ENCODE measurements at regions not wholly inside any gene's neighbourhood (a gene's known extent, or its start where the extent isn't known, plus 50 kb on each side); places are given as distances from the start of the nearest gene placed in this dataset.

DNA sequence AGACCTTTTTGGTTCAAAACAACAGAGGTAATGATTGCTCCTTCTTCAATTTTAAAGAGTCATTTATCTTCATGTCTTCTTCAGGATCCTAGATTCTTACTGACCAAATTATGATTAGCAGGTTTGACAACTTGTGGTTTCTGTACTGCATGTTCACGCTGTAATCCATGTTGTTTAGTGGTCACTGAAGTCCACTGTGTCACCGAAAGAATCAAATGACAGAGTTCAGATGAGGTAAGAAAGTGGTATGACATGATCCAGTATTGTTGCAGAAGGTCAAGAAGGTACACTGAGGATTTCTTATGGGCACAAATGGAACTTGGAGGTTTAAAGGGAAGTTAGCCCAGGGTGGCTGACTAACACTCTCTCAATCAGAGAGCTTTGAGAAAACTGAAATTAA lies 649.2 kb downstream of the EFNA5 start:
- TF ChIP-seq ZBTB1 (tag by site-specific recombination; IDR thresholded peaks at IDR 0.05) (no peak), FEZF1 (tag by site-specific recombination; IDR thresholded peaks at IDR 0.05) (no peak)
- Histone ChIP-seq H3K9me3 (ENCODE audit: control insufficient read depth, insufficient read depth, low read depth, low read length) (no peaks in the 10 kb centered on the region), H3K27ac (ENCODE audit: extremely low read depth, low read depth, low read length) (no peak overlapping the region), H3K4me1 (ENCODE audit: control insufficient read depth, insufficient read depth, low read length) (no peaks in the 10 kb centered on the region), H3K4me3 (ENCODE audit: low read depth, low read length) (no peak overlapping the region), H3K36me3 (ENCODE audit: control insufficient read depth in 2 of 2, insufficient read depth in 1 of 2, low read length in 2 of 2) (no peaks in the 10 kb centered on the region)
- CTCF ChIA-PET, result no interaction called here
- POLR2A ChIA-PET, result no interaction called here

DNA sequence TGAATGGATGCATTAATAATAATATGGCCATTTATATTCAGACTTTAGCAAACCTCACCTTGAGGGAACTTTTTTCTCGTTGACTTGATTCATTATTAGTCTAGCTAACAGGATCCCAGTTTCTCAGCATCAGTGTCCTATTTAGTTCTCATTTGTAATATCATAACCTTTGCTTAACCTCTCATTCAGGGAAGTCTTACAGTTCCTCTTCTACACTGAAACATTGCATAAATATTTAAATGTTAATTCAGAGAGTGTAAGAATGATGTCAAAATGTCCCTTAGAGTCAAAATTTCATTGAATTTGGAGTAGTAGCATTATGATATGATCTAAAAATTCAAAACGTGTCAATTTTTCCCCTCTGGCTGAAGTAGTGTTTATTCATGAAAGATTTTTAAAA lies 650.1 kb downstream of the EFNA5 start:
- Histone ChIP-seq H3K4me3 (ENCODE audit: low read depth, low read length) (no peak overlapping the region), H3K4me1 (ENCODE audit: control insufficient read depth, insufficient read depth, low read length) (no peaks in the 10 kb centered on the region), H3K27ac (ENCODE audit: extremely low read depth, low read depth, low read length) (no peak overlapping the region), H3K9me3 (ENCODE audit: control insufficient read depth, insufficient read depth, low read depth, low read length) (no peaks in the 10 kb centered on the region), H3K36me3 (ENCODE audit: control insufficient read depth in 2 of 2, insufficient read depth in 1 of 2, low read length in 2 of 2) (no peaks in the 10 kb centered on the region)
- POLR2A ChIA-PET, result no interaction called here
- CTCF ChIA-PET, result interaction anchor here (0.6 kb wide), 1 partner anchor 100 kb away, joined by 3 read pairs; no protein-coding TSS in a partner anchor
- no peak for TF ChIP-seq KLF1 (tag by site-specific recombination; IDR thresholded peaks at IDR 0.05)
- no peak for TF ChIP-seq ZNF76 (tag by site-specific recombination; IDR thresholded peaks at IDR 0.05; ENCODE audit: borderline replicate concordance, low read depth)
- TF ChIP-seq ZNF785 (tag by site-specific recombination; IDR thresholded peaks at IDR 0.05), result no peak
- no peak for TF ChIP-seq ZNF555 (tag by site-specific recombination; conservative IDR thresholded peaks at IDR 0.05)
- no peak for TF ChIP-seq HOXD13 (CRISPR knock-in tag; IDR thresholded peaks at IDR 0.05; ENCODE audit: borderline replicate concordance)
- TF ChIP-seq OVOL3 (tag by site-specific recombination; IDR thresholded peaks at IDR 0.05), result no peak
- TF ChIP-seq IKZF3 (tag by site-specific recombination; IDR thresholded peaks at IDR 0.05), result no peak
- TF ChIP-seq ZNF214 (tag by site-specific recombination; IDR thresholded peaks at IDR 0.05; ENCODE audit: borderline replicate concordance), result no peak
- no peak for TF ChIP-seq YY2 (tag by site-specific recombination; IDR thresholded peaks at IDR 0.05)
- no peak for TF ChIP-seq ZBTB10 (tag by site-specific recombination; IDR thresholded peaks at IDR 0.05)
- TF ChIP-seq HIC1 (tag by site-specific recombination; IDR thresholded peaks at IDR 0.05), result no peak
- no peak for TF ChIP-seq ZNF335 (tag by site-specific recombination; conservative IDR thresholded peaks at IDR 0.05)
- TF ChIP-seq MEIS1 (CRISPR knock-in tag; IDR thresholded peaks at IDR 0.05; ENCODE audit: borderline replicate concordance), result no peak
- no peak for TF ChIP-seq OSR2 (tag by site-specific recombination; IDR thresholded peaks at IDR 0.05)
- TF ChIP-seq ZNF544 (tag by site-specific recombination; IDR thresholded peaks at IDR 0.05), result no peak
- TF ChIP-seq ZNF664 (tag by site-specific recombination; IDR thresholded peaks at IDR 0.05), result no peak
- TF ChIP-seq ZNF157 (tag by site-specific recombination; IDR thresholded peaks at IDR 0.05), result no peak
- no peak for TF ChIP-seq ZSCAN23 (tag by site-specific recombination; IDR thresholded peaks at IDR 0.05)
- TF ChIP-seq, protein P1, sequence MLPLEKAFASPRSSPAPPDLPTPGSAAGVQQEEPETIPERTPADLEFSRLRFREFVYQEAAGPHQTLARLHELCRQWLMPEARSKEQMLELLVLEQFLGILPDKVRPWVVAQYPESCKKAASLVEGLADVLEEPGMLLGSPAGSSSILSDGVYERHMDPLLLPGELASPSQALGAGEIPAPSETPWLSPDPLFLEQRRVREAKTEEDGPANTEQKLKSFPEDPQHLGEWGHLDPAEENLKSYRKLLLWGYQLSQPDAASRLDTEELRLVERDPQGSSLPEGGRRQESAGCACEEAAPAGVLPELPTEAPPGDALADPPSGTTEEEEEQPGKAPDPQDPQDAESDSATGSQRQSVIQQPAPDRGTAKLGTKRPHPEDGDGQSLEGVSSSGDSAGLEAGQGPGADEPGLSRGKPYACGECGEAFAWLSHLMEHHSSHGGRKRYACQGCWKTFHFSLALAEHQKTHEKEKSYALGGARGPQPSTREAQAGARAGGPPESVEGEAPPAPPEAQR (tag by site-specific recombination; IDR thresholded peaks at IDR 0.05), result no peak
- TF ChIP-seq, protein P2, sequence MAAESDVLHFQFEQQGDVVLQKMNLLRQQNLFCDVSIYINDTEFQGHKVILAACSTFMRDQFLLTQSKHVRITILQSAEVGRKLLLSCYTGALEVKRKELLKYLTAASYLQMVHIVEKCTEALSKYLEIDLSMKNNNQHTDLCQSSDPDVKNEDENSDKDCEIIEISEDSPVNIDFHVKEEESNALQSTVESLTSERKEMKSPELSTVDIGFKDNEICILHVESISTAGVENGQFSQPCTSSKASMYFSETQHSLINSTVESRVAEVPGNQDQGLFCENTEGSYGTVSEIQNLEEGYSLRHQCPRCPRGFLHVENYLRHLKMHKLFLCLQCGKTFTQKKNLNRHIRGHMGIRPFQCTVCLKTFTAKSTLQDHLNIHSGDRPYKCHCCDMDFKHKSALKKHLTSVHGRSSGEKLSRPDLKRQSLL (tag by site-specific recombination; IDR thresholded peaks at IDR 0.05), result no peak

All from HEK293 (cell line).